Hematopoietic multipotent progenitor cell treated with erythropoietin and hydrocortisone succinate and interleukin-3 and kit ligand, for 6 days (in vitro differentiated cells): ENCODE measurements at regions not wholly inside any gene's neighbourhood (a gene's known extent, or its start where the extent isn't known, plus 50 kb on each side); places are given as distances from the start of the nearest gene placed in this dataset.

Source experiments
- DNase-seq: peaks from one replicate; pipeline ENCODE4 v3.0.0-alpha.2; 2015

- no peak for DNase-seq
Observed at GRCh38 chr4:138014590-138015288, 227.4 kb downstream of the SLC7A11 start.

GRCh38 chr4:138013625-138014024 lies 228.5 kb downstream of the SLC7A11 start:
- no peak for DNase-seq

- DNase-seq, result no peak
Observed at GRCh38 chr4:138010639-138011038, 231.5 kb downstream of the SLC7A11 start.

- peak; percentile 3 for DNase-seq
Observed at GRCh38 chr4:138007572-138007971, 234.6 kb downstream of the SLC7A11 start.

- DNase-seq, result no peak
Observed at GRCh38 chr4:138005486-138005885, 236.7 kb downstream of the SLC7A11 start.

- DNase-seq, result no peak
Observed at GRCh38 chr4:138003248-138003647, 238.9 kb downstream of the SLC7A11 start.

DNA sequence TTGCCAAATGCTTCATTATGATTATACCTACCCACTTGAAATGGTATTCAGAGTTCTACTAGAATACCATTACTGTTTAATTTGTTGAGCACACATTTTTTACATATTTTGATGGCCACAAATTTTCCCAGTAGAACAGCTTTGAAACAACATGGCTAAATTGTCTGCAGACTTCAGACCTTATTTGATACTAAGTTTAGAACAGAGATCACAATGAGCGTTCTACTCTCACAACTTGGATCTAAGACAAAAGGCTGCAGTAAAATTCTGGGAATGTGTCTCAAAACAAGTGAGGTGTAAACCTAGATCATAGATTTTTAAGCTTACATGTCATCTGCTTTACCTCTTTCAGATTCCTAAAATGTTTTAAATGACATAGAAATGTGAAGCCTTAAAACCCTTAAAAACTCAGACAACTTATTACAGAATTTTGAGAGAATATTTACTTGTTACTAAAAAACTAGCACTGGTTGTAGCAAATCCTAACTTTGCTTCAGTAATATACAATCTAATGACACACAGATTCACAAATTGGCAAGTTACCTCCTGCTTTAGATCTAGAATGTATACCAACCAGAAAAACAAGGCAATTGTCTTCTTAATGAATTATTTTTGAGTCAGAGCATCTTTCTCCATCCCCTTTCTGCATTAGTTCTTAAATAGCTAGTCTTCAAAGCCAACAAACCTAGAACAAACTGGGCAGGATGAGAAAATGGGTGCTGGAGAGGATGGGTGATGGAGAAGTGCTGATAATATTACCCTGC lies 243.3 kb downstream of the SLC7A11 start:
- no peak for DNase-seq

GRCh38 chr4:137997496-137997895 lies 244.7 kb downstream of the SLC7A11 start:
- DNase-seq, result no peak

DNA sequence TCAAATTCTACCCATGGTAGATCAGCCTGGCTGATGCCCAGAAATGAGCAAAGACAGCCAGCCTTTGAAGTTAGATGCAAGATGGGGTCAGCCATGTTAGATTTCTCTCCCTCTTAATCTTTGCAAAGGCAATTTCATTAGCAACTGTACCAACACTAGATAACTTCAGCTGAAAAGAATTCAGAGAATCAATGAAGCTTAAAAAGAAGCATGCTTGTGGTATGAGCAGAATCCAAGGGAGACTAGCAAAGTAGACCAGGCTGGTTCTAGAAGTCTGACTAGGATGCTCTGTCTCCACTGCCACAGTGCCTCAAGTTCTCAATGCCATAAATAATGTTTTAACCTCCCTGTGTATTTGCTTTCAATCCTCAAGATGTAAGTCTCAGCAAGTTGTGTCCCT lies 247.3 kb downstream of the SLC7A11 start:
- no peak for DNase-seq

GRCh38 chr4:137993232-137993631 lies 248.9 kb downstream of the SLC7A11 start:
- DNase-seq, result no peak

DNA sequence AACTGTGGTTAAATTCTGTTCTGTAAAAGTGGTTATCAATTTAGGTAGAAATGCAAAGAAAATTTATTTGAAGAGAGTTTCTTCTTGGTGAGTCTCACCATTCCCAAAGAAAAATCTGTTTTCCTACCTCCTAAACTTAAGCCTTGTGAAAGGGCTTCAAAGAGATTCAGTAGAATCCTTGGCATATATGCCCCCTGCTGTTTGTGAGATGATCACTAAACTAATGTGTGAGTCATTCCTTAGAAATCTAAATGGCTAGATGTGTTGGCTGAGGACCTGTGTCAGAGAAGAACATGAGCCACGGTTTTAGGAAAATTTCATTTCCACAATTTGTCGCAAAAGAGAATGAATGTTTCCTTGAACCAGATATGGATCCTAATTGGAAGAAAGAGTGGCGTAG lies 260.9 kb downstream of the SLC7A11 start:
- DNase-seq, result no peak

DNA sequence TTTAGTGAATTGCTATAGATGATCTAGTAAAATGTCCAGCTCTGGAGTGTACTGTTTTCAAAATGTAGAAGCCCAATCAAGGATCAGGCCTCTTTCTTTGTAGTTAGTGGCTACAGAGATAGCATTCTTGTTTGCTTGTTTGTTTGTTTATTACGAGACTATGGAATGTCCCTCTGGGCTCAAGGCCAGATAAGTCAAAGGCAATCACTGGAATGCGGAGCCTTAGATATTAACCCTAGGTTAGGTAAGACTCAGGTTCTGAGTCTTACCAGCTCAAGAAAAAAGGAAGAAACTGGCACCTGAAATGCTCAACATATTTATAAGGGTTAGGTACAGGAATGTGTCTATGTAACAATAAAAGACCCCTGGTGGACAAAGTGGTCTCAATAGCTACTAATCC lies 261.5 kb downstream of the SLC7A11 start:
- DNase-seq, result no peak

DNA sequence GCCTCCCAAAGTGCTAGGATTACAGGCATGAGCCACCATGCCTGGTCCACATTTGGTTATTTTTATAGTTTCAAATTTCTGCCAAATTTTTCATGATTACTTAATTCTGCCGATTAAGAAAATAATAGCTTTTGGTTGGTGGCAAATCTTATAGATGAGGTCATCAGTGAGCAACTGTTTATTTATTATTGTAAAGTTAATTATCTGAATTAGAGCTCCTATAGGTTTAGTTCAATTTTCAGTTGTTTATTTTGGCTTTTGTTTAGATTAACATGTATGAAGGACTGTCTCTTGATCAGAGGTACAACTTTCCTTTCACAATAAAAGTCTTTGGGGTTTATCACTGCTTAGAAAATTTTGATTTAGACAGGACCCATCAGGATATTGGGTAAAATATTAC lies 262.2 kb downstream of the SLC7A11 start:
- no peak for DNase-seq

GRCh38 chr4:137968956-137969678 lies 273.0 kb downstream of the SLC7A11 start:
- peak; percentile 1 for DNase-seq

DNA sequence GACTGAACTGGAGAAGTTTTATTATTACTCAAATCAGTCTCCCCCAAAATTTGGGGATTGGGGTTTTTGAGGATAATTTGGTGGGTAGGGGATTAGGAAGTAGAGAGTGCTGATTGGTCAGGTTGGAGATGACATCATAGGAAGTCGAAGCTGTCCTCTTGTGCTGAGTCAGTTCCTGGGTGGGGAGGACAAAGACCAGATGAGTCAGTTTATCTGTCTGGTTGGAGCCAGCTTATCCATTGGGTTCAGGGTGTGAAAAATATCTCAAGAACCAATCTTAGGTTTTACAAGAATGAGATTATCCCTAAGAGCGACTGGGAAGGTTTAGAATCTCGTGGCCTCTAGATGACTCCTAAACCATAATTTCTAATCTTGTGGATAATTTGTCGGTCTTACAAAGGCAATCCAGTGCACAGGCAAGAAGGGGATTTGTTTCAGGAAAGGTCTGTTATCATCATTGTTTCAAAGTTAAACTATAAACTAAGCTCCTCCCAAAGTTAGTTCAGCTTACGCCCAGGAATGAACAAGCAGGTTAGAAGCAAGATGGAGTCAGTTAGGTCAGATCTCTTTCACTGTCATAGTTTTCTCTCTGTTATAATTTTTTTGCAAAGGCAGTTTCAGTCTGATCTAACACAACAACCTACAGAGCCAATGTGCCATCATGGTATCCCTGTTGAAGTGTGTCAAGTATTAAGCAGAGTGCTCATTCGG lies 274.5 kb downstream of the SLC7A11 start:
- DNase-seq, result no peak

GRCh38 chr4:137966504-137966903 lies 275.6 kb downstream of the SLC7A11 start:
- no peak for DNase-seq

DNA sequence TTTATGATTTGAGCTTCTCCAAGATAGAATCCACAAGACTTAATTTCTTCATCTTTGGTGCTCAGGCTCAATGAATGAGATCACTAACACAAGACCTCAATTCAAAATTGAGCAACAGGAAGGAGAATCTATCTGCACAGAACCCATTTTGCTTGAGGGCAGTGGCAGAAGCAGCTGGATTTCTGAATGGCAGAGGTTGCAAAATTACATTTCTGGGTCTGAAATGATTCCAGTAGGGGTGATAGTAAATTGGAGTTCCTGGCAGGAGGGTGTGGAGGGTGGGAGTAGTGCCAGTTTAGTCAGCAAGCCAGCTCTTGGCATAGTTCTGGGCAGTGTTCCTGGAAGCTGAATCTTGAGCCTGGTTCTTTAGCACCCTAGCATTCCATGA lies 281.1 kb downstream of the SLC7A11 start:
- no peak for DNase-seq

- DNase-seq, result no peak
Observed at GRCh38 chr4:137960371-137961050, 281.6 kb downstream of the SLC7A11 start.

DNA sequence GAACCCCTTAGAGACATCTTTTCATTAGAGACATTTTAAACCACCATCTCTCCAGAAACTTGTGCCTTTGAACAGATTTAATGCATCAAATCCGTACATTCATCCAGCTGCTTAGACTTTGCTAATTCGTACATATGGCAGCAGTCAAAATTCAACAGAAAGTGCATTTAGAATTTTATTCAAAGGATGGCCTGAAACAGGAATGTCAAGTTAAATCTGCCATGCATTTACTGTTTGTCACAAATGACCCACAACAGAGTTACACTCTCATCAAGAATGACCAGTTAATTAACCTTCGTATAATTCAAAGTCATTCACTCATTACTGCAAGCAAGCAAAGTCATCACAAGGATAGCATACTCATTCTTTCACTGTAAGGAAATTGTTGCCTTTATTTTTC lies 284.3 kb downstream of the SLC7A11 start:
- DNase-seq, result no peak

GRCh38 chr4:137956256-137956655 lies 285.9 kb downstream of the SLC7A11 start:
- DNase-seq, result no peak

GRCh38 chr4:137955595-137955994 lies 286.6 kb downstream of the SLC7A11 start:
- DNase-seq, result no peak

- no peak for DNase-seq
Observed at GRCh38 chr4:137952116-137952515, 290.0 kb downstream of the SLC7A11 start.

- DNase-seq, result no peak
Observed at GRCh38 chr4:137950286-137950685, 291.9 kb downstream of the SLC7A11 start.
